ENCODE measurements at regions not wholly inside any gene's neighbourhood (a gene's known extent, or its start where the extent isn't known, plus 50 kb on each side); places are given as distances from the start of the nearest gene placed in this dataset.

DNA sequence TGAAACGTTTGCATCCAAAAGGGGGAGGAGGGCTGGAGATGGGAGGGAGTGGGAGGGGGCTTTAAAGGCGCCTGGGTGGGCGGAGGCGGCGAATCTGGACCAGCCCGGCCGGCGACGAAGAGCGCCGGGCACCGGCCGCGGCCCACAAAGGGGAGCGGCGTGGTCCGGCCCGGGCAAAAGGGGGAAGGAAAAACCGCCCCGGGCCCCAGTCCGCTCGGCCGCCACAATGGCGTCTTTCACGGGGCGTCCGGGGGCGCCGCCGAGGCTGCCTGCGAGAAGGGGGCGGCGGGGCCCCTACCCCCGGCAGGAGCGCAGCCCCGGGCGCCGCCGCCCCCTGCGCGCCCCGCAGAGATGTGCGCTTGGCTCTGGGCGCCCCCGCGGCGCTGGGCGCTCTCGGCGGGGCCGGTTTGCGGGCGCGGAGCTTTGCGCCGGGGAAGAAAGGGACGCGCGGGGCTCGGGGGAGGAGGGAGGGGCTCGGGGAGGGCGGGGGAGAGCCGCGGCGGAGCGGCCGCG is 108.1 kb upstream of the KCTD1 start:
- H3F3A ChIP-seq (ENCODE audit: control insufficient read depth, insufficient read depth): no peaks in the 10 kb centered on the region
- TF ChIP-seq EZH2phosphoT487 (IDR thresholded peaks at IDR 0.05; ENCODE audit: borderline replicate concordance, low read length): no peak
- TF ChIP-seq, protein P1, sequence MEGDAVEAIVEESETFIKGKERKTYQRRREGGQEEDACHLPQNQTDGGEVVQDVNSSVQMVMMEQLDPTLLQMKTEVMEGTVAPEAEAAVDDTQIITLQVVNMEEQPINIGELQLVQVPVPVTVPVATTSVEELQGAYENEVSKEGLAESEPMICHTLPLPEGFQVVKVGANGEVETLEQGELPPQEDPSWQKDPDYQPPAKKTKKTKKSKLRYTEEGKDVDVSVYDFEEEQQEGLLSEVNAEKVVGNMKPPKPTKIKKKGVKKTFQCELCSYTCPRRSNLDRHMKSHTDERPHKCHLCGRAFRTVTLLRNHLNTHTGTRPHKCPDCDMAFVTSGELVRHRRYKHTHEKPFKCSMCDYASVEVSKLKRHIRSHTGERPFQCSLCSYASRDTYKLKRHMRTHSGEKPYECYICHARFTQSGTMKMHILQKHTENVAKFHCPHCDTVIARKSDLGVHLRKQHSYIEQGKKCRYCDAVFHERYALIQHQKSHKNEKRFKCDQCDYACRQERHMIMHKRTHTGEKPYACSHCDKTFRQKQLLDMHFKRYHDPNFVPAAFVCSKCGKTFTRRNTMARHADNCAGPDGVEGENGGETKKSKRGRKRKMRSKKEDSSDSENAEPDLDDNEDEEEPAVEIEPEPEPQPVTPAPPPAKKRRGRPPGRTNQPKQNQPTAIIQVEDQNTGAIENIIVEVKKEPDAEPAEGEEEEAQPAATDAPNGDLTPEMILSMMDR (IDR thresholded peaks at IDR 0.05; ENCODE audit: low read depth, low read length, poor library complexity, severe bottlenecking): no peak
- H3K36me3 ChIP-seq (ENCODE audit: control insufficient read depth, low read length): no peaks in the 10 kb centered on the region
- peaks cover 71% of the 10 kb centered on the region for H3K27me3 ChIP-seq (ENCODE audit: control insufficient read depth, low read length)
- H3K4me1 ChIP-seq (ENCODE audit: control insufficient read depth, low read length): no peaks in the 10 kb centered on the region
- no peaks in the 10 kb centered on the region for H3K9me3 ChIP-seq (ENCODE audit: control insufficient read depth, insufficient read depth, low read length)
- no peak overlapping the region for H3K27ac ChIP-seq (ENCODE audit: low read depth, low read length)
- H3K4me2 ChIP-seq (ENCODE audit: low read length): peak overlapping the region; percentile 53
- no peaks in the 10 kb centered on the region for H3K79me2 ChIP-seq (ENCODE audit: control insufficient read depth, low read length)
- H3K9me2 ChIP-seq (replicated peaks; ENCODE audit: control insufficient read depth, low read length): no peaks in the 10 kb centered on the region
- H3K4me3 ChIP-seq (ENCODE audit: low read length): peak overlapping the region; percentile 49
- no peaks in the 10 kb centered on the region; the same call in 1 of the 2 replicates for H4K20me1 ChIP-seq (ENCODE audit: control insufficient read depth, insufficient read depth, low read depth, low read length)

DNA sequence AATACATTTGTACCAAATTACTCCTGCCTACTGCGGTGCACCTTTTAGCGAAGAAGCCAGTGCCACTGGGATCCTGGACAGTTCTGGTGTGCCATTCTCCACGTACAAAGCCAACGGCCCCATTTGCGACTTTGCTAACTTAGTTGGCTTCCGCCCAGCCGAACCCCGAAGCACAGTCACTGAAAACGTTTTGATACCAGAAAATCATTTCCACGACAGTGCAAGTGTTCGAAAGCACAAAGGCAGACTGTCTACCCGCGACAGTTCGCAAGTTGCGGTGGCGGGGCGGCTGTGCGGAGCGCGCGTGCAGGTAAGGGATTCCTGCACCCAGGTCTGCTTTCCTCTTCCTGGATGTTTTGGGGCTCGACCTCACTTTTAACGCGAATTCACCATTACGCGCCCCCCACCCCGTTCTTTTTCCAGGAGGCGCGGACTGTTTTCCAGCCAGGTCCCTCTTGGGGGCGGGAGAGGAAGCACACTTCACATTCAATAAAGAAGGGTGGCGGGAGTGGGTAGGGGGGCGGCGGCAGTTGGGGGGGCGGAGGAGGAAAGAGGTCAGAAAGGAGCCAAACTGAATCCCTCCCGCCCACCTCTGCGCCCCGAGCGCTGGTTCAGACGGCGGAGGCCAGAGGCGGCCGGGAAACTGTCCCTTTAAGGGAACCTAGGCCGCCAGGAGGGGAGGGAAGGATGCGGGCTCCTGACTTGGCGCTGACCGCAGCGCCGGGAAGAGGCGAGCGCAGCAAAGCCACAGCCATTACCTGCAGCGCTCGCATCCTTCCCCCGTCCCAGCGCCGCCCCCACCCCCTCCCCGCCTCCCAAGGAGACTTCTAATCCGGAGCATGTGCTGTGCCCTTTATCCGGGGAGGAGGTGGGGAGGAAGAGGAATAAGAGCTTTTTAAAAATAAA is 107.4 kb upstream of the KCTD1 start:
- TF ChIP-seq, protein P1 (IDR thresholded peaks at IDR 0.05; ENCODE audit: low read depth, low read length, poor library complexity, severe bottlenecking): no peak
- TF ChIP-seq EZH2phosphoT487 (IDR thresholded peaks at IDR 0.05; ENCODE audit: borderline replicate concordance, low read length): peak; percentile 69; the same call in 1 of the 2 replicates
- H3K4me2 ChIP-seq (ENCODE audit: low read length): peak overlapping the region; percentile 53
- H3K27ac ChIP-seq (ENCODE audit: low read depth, low read length): no peak overlapping the region
- H3K27me3 ChIP-seq (ENCODE audit: control insufficient read depth, low read length): peaks cover 73% of the 10 kb centered on the region
- no peaks in the 10 kb centered on the region for H3K9me3 ChIP-seq (ENCODE audit: control insufficient read depth, insufficient read depth, low read length)
- H3K79me2 ChIP-seq (ENCODE audit: control insufficient read depth, low read length): no peaks in the 10 kb centered on the region
- H3K36me3 ChIP-seq (ENCODE audit: control insufficient read depth, low read length): no peaks in the 10 kb centered on the region
- H3F3A ChIP-seq (ENCODE audit: control insufficient read depth, insufficient read depth): no peaks in the 10 kb centered on the region
- no peaks in the 10 kb centered on the region for H3K9me2 ChIP-seq (replicated peaks; ENCODE audit: control insufficient read depth, low read length)
- H3K4me3 ChIP-seq (ENCODE audit: low read length): peak overlapping the region; percentile 49
- H3K4me1 ChIP-seq (ENCODE audit: control insufficient read depth, low read length): no peaks in the 10 kb centered on the region
- H4K20me1 ChIP-seq (ENCODE audit: control insufficient read depth, insufficient read depth, low read depth, low read length): no peaks in the 10 kb centered on the region; the same call in 1 of the 2 replicates

DNA sequence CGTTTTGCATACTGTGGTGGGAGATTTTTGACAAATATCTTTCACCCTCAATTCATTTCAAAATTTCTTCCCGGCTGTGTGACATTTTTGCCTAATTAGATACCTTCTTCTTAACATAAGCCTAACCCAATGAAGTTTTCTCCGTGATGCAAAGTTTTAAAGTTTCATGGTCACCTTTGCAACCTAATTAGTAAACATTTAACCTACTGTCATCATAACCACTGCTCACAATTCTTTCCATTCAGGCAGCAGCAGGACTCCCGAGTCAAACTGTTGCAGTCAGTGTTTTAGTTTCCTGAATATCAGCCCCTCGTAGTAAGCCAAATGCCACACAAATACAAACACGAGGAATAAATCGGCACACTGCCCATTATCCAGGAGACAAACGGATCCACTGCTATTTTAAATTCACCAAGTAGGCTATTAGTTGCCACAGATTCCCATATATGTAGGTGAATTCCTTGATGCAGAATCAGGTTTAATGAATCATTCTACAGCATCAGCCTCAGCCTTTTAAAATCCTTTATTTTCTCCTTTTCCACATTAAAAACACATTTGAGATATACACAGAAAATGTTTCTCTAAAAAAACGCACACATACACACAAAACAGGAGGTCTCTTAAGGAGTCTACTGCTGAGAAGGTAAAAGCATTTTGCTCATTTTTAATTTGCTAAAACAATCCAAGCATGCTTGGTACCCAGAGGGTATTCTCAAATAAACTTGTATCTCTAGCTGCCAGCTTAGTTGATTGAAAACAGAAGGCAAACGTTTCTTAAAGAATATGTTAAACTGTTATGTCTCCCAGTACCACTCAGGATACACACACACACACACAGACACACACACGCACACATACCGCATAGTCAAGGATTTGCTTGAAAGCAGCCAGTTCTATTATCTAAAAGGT is 106.5 kb upstream of the KCTD1 start:
- no peak overlapping the region for H3K4me3 ChIP-seq (ENCODE audit: low read length)

More for the DNA sequence above, 106.5 kb upstream of the KCTD1 start:
- Histone ChIP-seq H3K4me2 (ENCODE audit: low read length) (no peak overlapping the region), H3K27ac (ENCODE audit: low read depth, low read length) (no peak overlapping the region), H3K9me3 (ENCODE audit: control insufficient read depth, insufficient read depth, low read length) (no peaks in the 10 kb centered on the region), H4K20me1 (ENCODE audit: control insufficient read depth, insufficient read depth, low read depth, low read length) (no peaks in the 10 kb centered on the region; the same call in 1 of the 2 replicates), H3K79me2 (ENCODE audit: control insufficient read depth, low read length) (no peaks in the 10 kb centered on the region), H3K36me3 (ENCODE audit: control insufficient read depth, low read length) (no peaks in the 10 kb centered on the region), H3K4me1 (ENCODE audit: control insufficient read depth, low read length) (no peaks in the 10 kb centered on the region), H3K27me3 (ENCODE audit: control insufficient read depth, low read length) (peaks cover 77% of the 10 kb centered on the region), H3K9me2 (replicated peaks; ENCODE audit: control insufficient read depth, low read length) (no peaks in the 10 kb centered on the region), H3F3A (ENCODE audit: control insufficient read depth, insufficient read depth) (no peaks in the 10 kb centered on the region)
- no peak for TF ChIP-seq EZH2phosphoT487 (IDR thresholded peaks at IDR 0.05; ENCODE audit: borderline replicate concordance, low read length)
- TF ChIP-seq, protein P1 (IDR thresholded peaks at IDR 0.05; ENCODE audit: low read depth, low read length, poor library complexity, severe bottlenecking): no peak
